Fibroblast of lung (primary cell): ENCODE measurements at regions not wholly inside any gene's neighbourhood (a gene's known extent, or its start where the extent isn't known, plus 50 kb on each side); places are given as distances from the start of the nearest gene placed in this dataset.

Experiments
- EZH2 ChIP-seq: IDR thresholded peaks from 2 replicates; pipeline ENCODE4 v1.5.1; 2012; ENCODE audit warnings: low read length, control low read depth, mild to moderate bottlenecking; ENCODE audit errors: missing control alignments
- TF ChIP-seq, protein P1 (sequence below), 2 donors: IDR thresholded peaks in 1 of 2; conservative IDR thresholded peaks in 1 of 2; 1 replicate in 1 of 2; 2 replicates in 1 of 2; pipeline ENCODE4 v1.5.1; 2011 to 2012; ENCODE audit warnings: low read length in 2 of 2, control low read depth in 1 of 2, inconsistent platforms in 1 of 2, low read depth in 1 of 2, mild to moderate bottlenecking in 1 of 2

- TF ChIP-seq, protein P1, sequence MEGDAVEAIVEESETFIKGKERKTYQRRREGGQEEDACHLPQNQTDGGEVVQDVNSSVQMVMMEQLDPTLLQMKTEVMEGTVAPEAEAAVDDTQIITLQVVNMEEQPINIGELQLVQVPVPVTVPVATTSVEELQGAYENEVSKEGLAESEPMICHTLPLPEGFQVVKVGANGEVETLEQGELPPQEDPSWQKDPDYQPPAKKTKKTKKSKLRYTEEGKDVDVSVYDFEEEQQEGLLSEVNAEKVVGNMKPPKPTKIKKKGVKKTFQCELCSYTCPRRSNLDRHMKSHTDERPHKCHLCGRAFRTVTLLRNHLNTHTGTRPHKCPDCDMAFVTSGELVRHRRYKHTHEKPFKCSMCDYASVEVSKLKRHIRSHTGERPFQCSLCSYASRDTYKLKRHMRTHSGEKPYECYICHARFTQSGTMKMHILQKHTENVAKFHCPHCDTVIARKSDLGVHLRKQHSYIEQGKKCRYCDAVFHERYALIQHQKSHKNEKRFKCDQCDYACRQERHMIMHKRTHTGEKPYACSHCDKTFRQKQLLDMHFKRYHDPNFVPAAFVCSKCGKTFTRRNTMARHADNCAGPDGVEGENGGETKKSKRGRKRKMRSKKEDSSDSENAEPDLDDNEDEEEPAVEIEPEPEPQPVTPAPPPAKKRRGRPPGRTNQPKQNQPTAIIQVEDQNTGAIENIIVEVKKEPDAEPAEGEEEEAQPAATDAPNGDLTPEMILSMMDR (conservative IDR thresholded peaks at IDR 0.05 in 1 of 2, IDR thresholded peaks at IDR 0.05 in 1 of 2; ENCODE audit: low read depth in 1 of 2, low read length in 2 of 2): no peak
- no peak for TF ChIP-seq EZH2
These were observed 209.9 kb downstream of the TTC32 start for GRCh38 chr2:19691892-19692291.
